Endothelial cell of umbilical vein (primary cell): ENCODE measurements at regions not wholly inside any gene's neighbourhood (a gene's known extent, or its start where the extent isn't known, plus 50 kb on each side); places are given as distances from the start of the nearest gene placed in this dataset.

Experiments used
- BruUV-seq: library from RNA; stranded (reverse); fragments of 400-500 nt; replicated peaks from 2 replicates; lab custom pipeline; 2021; lab: Mats Ljungman, UMichigan
- CTCF ChIA-PET: fragments of 300-600, 350-600 bp; sonication (Branson Sonifier 250); formaldehyde crosslinking; loops from one replicate; lab custom pipeline; 2021; ENCODE audit warnings: antibody characterized with exemption, inconsistent platforms; lab: Charles Lee
- POLR2A ChIA-PET: fragments of 300-600, 350-600 bp; sonication (Branson Sonifier 250); formaldehyde crosslinking; loops from one replicate; lab custom pipeline; 2021; ENCODE audit warnings: antibody characterized with exemption, inconsistent platforms; lab: Charles Lee
- DNase-seq: peaks from one replicate; pipeline ENCODE4 v3.0.0-alpha.2; 2011; ENCODE audit warnings: low read depth, low spot score
- FAIRE-seq: peaks from 2 replicates; lab custom pipeline; 2011; peaks lifted over from hg19 to GRCh38; lab: Jason Lieb, UNC
- H2AFZ ChIP-seq: 2 replicates; pipeline ENCODE4 v1.6.0; 2012; ENCODE audit warnings: low read depth, low read length, control low read depth, inconsistent platforms
- H3K27ac ChIP-seq: 2 replicates; pipeline ENCODE4 v1.5.1; 2011; ENCODE audit warnings: low read depth, mild to moderate bottlenecking, control low read depth, low read length, moderate library complexity; ENCODE audit not compliant: insufficient read depth
- H3K27me3 ChIP-seq, 2 experiments: 2 replicates each; pipeline versions ENCODE4 v1.6.0 to v1.6.1; 2011; ENCODE audit warnings: low read length in 2 of 2, mixed read lengths in 1 of 2; ENCODE audit not compliant: control insufficient read depth in 2 of 2, insufficient read depth in 2 of 2
- H3K36me3 ChIP-seq, 2 experiments: 2 replicates in 1 of 2; 3 replicates in 1 of 2; pipeline ENCODE4 v1.5.1; 2011; ENCODE audit warnings: low read length in 2 of 2, mild to moderate bottlenecking in 1 of 2, moderate library complexity in 1 of 2; ENCODE audit not compliant: control insufficient read depth in 2 of 2, insufficient read depth in 2 of 2; ENCODE audit errors: extremely low read depth in 1 of 2
- H3K4me1 ChIP-seq: 3 replicates; pipeline ENCODE4 v1.5.1; 2011; ENCODE audit warnings: mild to moderate bottlenecking, low read length; ENCODE audit not compliant: control insufficient read depth, insufficient read depth; ENCODE audit errors: extremely low read depth
- H3K4me2 ChIP-seq: 2 replicates; pipeline ENCODE4 v1.6.1; 2011; ENCODE audit warnings: low read length, control low read depth, mixed read lengths; ENCODE audit not compliant: insufficient read depth
- H3K4me3 ChIP-seq, 3 experiments: fragments of 200-600 bp in 1 of 3; sonication (generic), shearing (Covaris generic) in 1 of 3; replicated peaks in 1 of 3; 2 replicates each; pipeline ENCODE4 v1.5.1; 2011 to 2016; ENCODE audit warnings: control low read depth in 3 of 3, low read length in 3 of 3, mild to moderate bottlenecking in 2 of 3, inconsistent platforms in 1 of 3, low read depth in 1 of 3, moderate library complexity in 1 of 3; ENCODE audit not compliant: insufficient read depth in 1 of 3
- H3K79me2 ChIP-seq: 2 replicates; pipeline ENCODE4 v1.6.0; 2012; ENCODE audit warnings: low read length, inconsistent platforms; ENCODE audit not compliant: control insufficient read depth, insufficient read depth
- H3K9ac ChIP-seq: replicated peaks from 2 replicates; pipeline ENCODE3; 2011; ENCODE audit warnings: low read length, control low read depth; ENCODE audit not compliant: insufficient read depth; ENCODE audit errors: extremely low read depth
- H3K9me1 ChIP-seq: replicated peaks from 3 replicates; pipeline ENCODE4 v1.6.0; 2011; ENCODE audit warnings: mild to moderate bottlenecking, low read length; ENCODE audit not compliant: control insufficient read depth, insufficient read depth; ENCODE audit errors: extremely low read depth
- H3K9me3 ChIP-seq: replicated peaks from 2 replicates; pipeline ENCODE4 v1.5.1; 2012; ENCODE audit warnings: low read length, inconsistent platforms; ENCODE audit not compliant: control insufficient read depth, insufficient read depth
- H4K20me1 ChIP-seq: replicated peaks from 2 replicates; pipeline ENCODE3; 2011; ENCODE audit warnings: mild to moderate bottlenecking, low read length; ENCODE audit not compliant: control insufficient read depth, insufficient read depth; ENCODE audit errors: extremely low read depth
- CTCF ChIP-seq, 2 donors: IDR thresholded peaks; 1 replicate in 1 of 2; 2 replicates in 1 of 2; pipeline ENCODE4 v1.5.1; 2011; ENCODE audit warnings: low read length in 2 of 2, mild to moderate bottlenecking in 2 of 2, moderate library complexity in 2 of 2, control low read depth in 1 of 2, inconsistent platforms in 1 of 2, low read depth in 1 of 2; ENCODE audit not compliant: insufficient read depth in 1 of 2; ENCODE audit errors: extremely low read depth in 1 of 2
- EZH2 ChIP-seq: IDR thresholded peaks from 2 replicates; pipeline ENCODE4 v1.6.1; 2012; ENCODE audit warnings: borderline replicate concordance, low read depth, mild to moderate bottlenecking, moderate library complexity, low read length, inconsistent platforms; ENCODE audit not compliant: severe bottlenecking
- FOS ChIP-seq: IDR thresholded peaks from 2 replicates; pipeline ENCODE4 v1.6.1; 2011; ENCODE audit warnings: mild to moderate bottlenecking, low read length, moderate library complexity, borderline replicate concordance; ENCODE audit not compliant: insufficient read depth
- GATA2 ChIP-seq: IDR thresholded peaks from 2 replicates; pipeline ENCODE4 v1.7.0; 2011; ENCODE audit warnings: low read depth, mild to moderate bottlenecking, moderate library complexity, mixed read lengths, low read length; ENCODE audit not compliant: insufficient read length, insufficient read depth
- JUN ChIP-seq: IDR thresholded peaks from 2 replicates; pipeline ENCODE4 v1.6.1; 2011; ENCODE audit warnings: borderline replicate concordance, low read depth; ENCODE audit not compliant: insufficient read length, insufficient read depth
- MAX ChIP-seq: IDR thresholded peaks from 2 replicates; pipeline ENCODE4 v1.6.1; 2011; ENCODE audit not compliant: insufficient read depth, insufficient read length
- MYC ChIP-seq: IDR thresholded peaks from one replicate; pipeline ENCODE4 v1.6.1; 2011; ENCODE audit warnings: mild to moderate bottlenecking, low read depth, low read length
- POLR2A ChIP-seq: IDR thresholded peaks from 2 replicates; pipeline ENCODE4 v1.6.1; 2012; ENCODE audit warnings: low read depth, mild to moderate bottlenecking, control low read depth, low read length
- POLR2AphosphoS5 ChIP-seq: IDR thresholded peaks from 2 replicates; pipeline ENCODE4 v1.6.1; 2012; ENCODE audit warnings: low read depth, mild to moderate bottlenecking, control low read depth, low read length, moderate library complexity; ENCODE audit not compliant: insufficient read depth
- dilution Hi-C: fragments of 300-500 bp; cut with MboI; formaldehyde crosslinking; loops from one replicate; pipeline ENCODE4 v1.15.0; 2019; ENCODE audit warnings: low sequenced_read_pairs; ENCODE audit not compliant: extremely low pct_ligation_motif_present
- intact Hi-C: fragments of 100-400 bp; cut with micrococcal nuclease; formaldehyde crosslinking; loops from one replicate; pipeline ENCODE4 v1.10.0; 2022

- DNase-seq = no peak
- H3K27ac ChIP-seq = no peak overlapping the region
- H3K79me2 ChIP-seq = no peaks in the 10 kb centered on the region
- H3K27me3 ChIP-seq = peaks cover 0 to 2% of the 10 kb centered on the region in 2 experiments
- H3K9me1 ChIP-seq = no peaks in the 10 kb centered on the region
- no peaks in the 10 kb centered on the region for H3K4me1 ChIP-seq
- no peak overlapping the region for H3K9ac ChIP-seq
- ChIA-PET POLR2A (no interaction called here), CTCF (interaction anchor here (0.8 to 1.4 kb wide), 2 partner anchors 14 to 15 kb away, joined by 3 to 4 read pairs; no protein-coding TSS in a partner anchor)
- FAIRE-seq = no peak
- no peak overlapping the region for H3K4me2 ChIP-seq
- no peak overlapping the region for H3K4me3 ChIP-seq
- H2AFZ ChIP-seq = no peak overlapping the region
- no peaks in the 10 kb centered on the region for H3K9me3 ChIP-seq
- dilution Hi-C loops = no loop called here
- H3K36me3 ChIP-seq = no peaks in the 10 kb centered on the region
- no TSS peak for BruUV-seq
- no peak for TF ChIP-seq GATA2
- no peak for TF ChIP-seq POLR2AphosphoS5
- no peak for TF ChIP-seq EZH2
- TF ChIP-seq MAX = no peak
- TF ChIP-seq CTCF (IDR thresholded peaks at IDR 0.05; ENCODE audit: extremely low read depth in 1 of 2, insufficient read depth in 1 of 2, low read depth in 1 of 2, low read length in 2 of 2) = no peak
- no peak for TF ChIP-seq FOS
- intact Hi-C loops = no loop called here
- no peaks in the 10 kb centered on the region for H4K20me1 ChIP-seq
Observed at GRCh38 chr4:26003056-26003455, 89.0 kb downstream of the SMIM20 start.

- dilution Hi-C loops = no loop called here
- Histone ChIP-seq H3K9ac (no peak overlapping the region), H4K20me1 (no peaks in the 10 kb centered on the region), H3K9me3 (no peaks in the 10 kb centered on the region), H3K27me3 (peaks cover 0 to 2% of the 10 kb centered on the region in 2 experiments), H3K27ac (no peak overlapping the region), H3K4me3 (no peak overlapping the region), H3K36me3 (no peaks in the 10 kb centered on the region), H3K9me1 (no peaks in the 10 kb centered on the region), H3K79me2 (no peaks in the 10 kb centered on the region), H2AFZ (no peak overlapping the region), H3K4me2 (no peak overlapping the region), H3K4me1 (no peaks in the 10 kb centered on the region)
- TF ChIP-seq CTCF (IDR thresholded peaks at IDR 0.05; ENCODE audit: extremely low read depth in 1 of 2, insufficient read depth in 1 of 2, low read depth in 1 of 2, low read length in 2 of 2) (no peak), JUN (no peak), EZH2 (no peak), POLR2A (no peak), MYC (no peak), MAX (no peak), POLR2AphosphoS5 (no peak), GATA2 (no peak), FOS (no peak)
- ChIA-PET CTCF (interaction anchor here (1.5 to 2.2 kb wide), 2 partner anchors 16 to 78 kb away, joined by 4 to 12 read pairs; no protein-coding TSS in a partner anchor), POLR2A (no interaction called here)
- intact Hi-C loops = no loop called here
- no TSS peak for BruUV-seq
- DNase-seq (no peak), FAIRE-seq (no peak)
Observed at GRCh38 chr4:26004290-26004689, 90.3 kb downstream of the SMIM20 start.
